NCI-H1930 (cell line): ENCODE measurements at regions not wholly inside any gene's neighbourhood (a gene's known extent, or its start where the extent isn't known, plus 50 kb on each side); places are given as distances from the start of the nearest gene placed in this dataset.
"Not testable (repeated sequence)": the region's sequence is repeated elsewhere in the genome, so short reads cannot be mapped to it uniquely, and the experiment has no call there.

Experiments used
- DNase-seq, 2 experiments: peaks; one replicate each; lab custom pipeline; 2025; lab: John Stamatoyannopoulos, UW

- DNase-seq: no peak
Observed at GRCh38 chrX:115911967-115912366, 258.6 kb upstream of the AGTR2 start.

- DNase-seq: no peak
Observed at GRCh38 chrX:115912372-115912897, 258.1 kb upstream of the AGTR2 start.

DNA sequence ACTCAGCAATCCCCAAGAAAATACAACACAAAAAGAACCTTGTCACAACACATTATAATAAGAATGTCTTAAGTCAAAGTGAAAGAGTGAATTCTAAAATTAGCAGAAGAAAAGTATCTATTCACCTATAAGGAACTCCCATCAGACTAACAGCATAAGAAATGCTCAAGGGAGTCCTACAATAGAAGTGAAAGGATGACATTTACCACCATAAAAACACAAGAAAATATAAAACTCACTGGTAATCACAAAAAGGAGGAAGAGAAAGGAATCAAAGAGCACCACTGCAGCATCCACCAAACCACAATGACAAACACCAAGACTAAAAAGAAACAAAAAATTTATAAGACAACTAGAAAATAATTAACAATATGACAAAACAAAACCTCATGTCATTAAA lies 257.0 kb upstream of the AGTR2 start:
- no peak for DNase-seq

DNA sequence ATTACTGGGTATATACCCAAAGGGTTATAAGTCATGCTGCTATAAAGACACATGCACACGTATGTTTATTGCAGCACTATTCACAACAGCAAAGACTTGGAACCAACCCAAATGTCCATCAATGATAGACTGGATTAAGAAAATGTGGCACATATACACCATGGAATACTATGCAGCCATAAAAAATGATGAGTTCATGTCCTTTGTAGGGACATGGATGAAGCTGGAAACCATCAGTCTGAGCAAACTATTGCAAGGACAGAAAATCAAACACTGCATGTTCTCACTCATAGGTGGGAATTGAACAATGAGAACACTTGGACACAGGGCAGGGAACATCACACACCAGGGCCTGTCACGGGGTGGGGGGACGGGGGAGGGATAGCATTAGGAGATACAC lies 254.9 kb upstream of the AGTR2 start:
- DNase-seq: not testable (repeated sequence)

DNA sequence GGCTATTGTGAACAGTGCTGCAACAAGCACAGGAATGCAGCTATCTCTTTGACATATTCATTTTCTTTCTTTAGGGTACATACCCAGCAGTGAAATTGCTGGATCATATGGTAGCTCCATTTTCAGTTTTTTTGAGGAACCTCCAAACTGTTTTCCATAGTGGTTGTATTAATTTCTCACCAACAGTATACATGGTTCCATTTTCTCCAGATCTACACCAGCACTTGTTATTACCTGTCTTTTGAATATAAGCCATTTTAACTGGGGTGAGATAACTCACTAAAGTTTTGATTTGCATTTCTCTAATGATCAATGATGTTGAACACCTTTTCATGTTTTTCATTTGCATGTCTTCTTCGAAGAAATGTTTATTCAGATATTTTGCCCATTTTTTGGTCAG lies 241.1 kb upstream of the AGTR2 start:
- DNase-seq: no peak

DNA sequence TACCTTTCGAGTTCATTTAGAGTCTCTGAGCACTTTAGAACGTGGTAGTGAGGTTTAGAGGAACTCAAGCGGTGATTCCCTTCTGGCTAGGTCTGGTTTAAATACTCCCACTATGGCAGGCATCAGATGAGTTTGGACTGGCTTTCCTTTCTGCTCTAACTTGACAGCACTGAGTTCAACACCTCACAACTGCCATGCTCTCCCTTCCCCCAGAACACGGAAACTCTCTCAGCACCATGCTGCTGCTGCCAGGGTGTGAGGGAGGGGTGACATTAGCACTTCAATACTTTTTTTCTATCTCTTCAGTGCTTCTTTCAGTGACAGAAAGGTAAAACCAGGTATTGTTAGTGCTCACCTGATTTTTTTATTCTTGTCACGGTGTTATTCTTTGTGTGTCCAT lies 234.5 kb upstream of the AGTR2 start:
- no peak for DNase-seq

GRCh38 chrX:115939070-115939469 lies 231.5 kb upstream of the AGTR2 start:
- no peak for DNase-seq

DNA sequence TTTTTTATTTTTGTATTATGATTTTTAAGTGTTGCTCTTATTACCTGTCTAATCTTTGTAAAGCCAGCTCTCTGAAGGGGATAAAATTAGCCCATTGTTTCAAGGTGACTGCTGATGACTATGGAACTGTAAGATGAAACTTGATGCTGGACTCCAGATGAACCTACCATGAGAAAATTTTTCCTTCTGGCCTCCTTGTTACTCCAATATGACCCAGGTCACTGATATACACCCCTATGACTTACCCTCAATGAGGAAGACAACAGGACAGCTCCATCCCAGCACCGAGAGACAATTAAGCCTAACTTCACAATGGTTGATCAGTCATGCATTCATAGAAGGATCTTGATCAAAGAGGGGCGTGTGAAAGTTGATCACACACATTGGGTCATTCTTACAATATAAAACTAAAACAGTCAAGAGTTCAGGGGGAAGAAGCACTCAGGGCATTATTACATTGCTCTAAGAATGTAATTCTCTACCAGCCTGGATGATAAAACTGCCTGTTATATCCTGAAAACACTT lies 230.8 kb upstream of the AGTR2 start:
- no peak for DNase-seq

GRCh38 chrX:115940348-115940747 lies 230.2 kb upstream of the AGTR2 start:
- no peak for DNase-seq

- DNase-seq: peak; percentile 28 to 62
Observed at GRCh38 chrX:115940888-115941332, 229.6 kb upstream of the AGTR2 start.

DNA sequence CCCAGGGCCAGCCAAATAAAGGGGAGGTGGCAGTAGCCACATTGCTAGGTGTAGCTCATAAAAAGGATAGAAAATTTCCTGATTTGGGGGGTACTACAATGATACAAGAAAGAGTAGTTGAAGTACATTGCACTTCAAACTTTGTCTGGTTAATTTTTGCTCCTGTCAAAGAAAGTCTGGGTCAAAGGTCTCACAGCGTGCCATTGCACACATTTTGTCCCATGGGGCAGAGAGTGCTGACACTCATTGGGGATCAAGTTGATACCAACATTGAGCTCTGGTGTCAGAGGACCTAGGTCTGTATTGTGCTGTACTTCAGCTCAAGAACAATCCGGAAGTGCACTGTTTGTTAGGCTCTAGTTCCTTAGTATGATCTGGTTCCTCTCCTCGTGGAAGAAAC lies 229.2 kb upstream of the AGTR2 start:
- DNase-seq: no peak

- no peak for DNase-seq
Observed at GRCh38 chrX:115946059-115946458, 224.5 kb upstream of the AGTR2 start.

- peak in 1 of 2 experiments; percentile 8 for DNase-seq
Observed at GRCh38 chrX:115948018-115948923, 222.3 kb upstream of the AGTR2 start.

- DNase-seq: peak; percentile 10 to 46
Observed at GRCh38 chrX:115949900-115950822, 220.4 kb upstream of the AGTR2 start.

DNA sequence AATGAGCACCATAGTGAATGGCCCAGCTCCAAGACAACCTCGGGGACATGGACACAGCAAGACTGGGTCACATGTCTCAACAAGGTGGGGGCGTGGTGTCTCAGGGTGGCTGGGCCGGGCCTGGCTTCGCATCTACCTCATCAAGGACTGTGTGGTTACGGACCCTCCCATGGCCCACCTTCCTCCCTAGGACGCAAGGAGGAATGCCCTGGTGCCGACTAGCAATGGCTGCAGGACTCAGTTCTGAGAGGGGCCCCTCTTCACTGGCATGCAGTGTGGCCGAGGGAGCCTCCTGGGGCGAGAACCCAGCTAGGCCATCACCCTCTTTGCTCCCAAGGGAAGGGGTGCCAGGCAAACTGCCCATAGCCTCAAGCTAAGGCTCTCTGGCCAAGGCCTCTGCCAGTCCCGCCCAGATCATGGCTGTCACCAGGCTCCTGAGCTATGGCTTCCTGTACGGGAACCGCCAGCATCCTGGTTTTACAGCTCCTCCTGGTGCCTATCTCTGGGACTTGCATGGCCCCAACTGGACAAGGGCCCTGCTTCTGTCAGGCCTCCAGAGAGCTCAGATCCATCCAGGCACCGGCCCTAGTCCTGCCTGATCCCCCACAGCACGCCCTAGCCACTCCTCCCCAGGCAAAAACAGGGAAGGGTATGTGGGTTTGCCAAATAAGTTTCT lies 218.0 kb upstream of the AGTR2 start:
- DNase-seq: no peak

GRCh38 chrX:115957862-115958490 lies 212.6 kb upstream of the AGTR2 start:
- DNase-seq: peak; percentile 25 to 30

DNA sequence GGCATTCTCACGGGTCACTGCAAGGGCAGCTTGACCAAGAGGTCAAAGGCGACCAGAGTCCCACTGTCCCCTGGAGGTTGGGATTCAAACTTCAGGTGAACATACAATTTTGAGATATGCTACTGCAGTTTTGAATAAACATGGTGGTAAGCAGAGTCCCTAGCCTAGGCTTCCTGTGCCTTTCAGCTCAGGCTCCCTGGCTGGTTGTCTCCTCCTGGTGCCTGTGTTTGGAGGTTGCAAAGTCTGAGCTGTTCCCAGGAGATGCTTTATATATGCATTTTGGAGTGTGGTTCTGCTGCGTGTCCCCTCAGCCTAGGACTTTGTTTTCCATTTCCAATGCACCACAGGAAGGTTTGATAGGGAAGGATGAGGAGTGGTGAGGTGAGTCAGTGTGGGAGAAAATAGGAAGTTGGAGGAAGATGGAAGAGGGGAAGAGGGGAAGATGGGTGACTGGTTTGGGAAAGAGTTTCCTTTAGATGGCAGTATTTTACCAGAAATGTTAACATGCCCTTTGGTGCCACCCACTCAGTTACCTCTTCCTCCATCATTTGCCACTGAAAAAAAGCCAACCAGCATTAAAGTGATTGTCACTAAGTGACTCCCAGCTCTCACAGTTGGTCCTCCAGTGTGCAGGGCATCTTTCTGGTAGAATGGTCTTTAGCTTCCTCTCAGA lies 211.7 kb upstream of the AGTR2 start:
- DNase-seq: peak in 1 of 2 experiments; percentile 12

DNA sequence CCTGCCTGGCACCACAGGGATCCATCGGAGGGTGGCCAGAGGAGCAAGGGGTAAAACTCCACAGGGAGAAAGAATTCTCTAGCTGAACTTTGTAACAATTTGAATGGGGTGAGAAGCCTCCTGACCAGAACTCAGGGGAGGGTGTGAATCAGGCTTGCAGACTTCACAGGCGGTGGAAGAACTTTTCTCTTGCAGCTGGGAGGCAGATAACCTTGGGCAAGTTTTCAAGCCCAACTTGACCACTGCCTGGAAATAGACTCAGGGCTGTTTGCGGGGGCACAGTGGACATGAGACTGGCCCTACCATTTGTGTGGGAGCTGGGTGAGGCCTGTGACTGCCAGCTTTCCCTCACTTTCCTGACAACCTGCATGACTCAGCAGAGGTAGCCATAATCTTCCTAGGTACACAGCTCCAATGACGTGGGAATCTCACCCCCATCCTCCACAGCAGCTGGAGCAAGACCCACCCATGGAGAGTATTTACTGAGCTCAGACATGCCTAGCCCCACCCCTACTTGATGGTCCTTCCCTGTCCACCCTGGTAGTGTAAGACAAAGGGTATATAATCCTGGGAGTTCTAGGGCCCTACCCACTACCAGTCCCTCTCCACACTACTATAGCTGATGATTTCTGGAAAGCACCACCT lies 210.0 kb upstream of the AGTR2 start:
- DNase-seq: no peak

DNA sequence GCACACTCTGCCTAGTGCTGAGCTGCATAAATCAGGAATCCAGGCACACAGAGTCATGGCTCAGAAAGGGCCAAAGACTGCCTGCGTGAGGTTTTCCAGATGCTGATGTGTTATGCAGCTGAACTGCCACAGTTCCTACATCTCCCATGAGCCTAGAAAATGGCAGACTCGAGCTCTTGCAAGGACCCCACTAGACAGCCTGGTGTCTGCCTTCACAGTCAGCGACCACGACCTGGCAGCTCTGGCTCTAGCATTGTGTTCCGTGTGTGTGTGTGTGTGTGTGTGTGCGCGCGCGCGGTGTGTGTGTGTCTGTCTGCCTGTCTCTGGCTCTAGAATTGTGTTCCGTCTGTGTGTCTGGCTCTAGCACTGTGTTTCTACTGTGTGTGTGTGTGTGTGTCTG lies 203.6 kb upstream of the AGTR2 start:
- DNase-seq: no peak
